ENCODE measurements at regions not wholly inside any gene's neighbourhood (a gene's known extent, or its start where the extent isn't known, plus 50 kb on each side); places are given as distances from the start of the nearest gene placed in this dataset.

GRCh38 chr20:53713328-53714056, 119.9 kb upstream of the ZNF217 start:
- DNase-seq: no peak

GRCh38 chr20:53712212-53712977, 118.8 kb upstream of the ZNF217 start:
- no peak for DNase-seq

DNA sequence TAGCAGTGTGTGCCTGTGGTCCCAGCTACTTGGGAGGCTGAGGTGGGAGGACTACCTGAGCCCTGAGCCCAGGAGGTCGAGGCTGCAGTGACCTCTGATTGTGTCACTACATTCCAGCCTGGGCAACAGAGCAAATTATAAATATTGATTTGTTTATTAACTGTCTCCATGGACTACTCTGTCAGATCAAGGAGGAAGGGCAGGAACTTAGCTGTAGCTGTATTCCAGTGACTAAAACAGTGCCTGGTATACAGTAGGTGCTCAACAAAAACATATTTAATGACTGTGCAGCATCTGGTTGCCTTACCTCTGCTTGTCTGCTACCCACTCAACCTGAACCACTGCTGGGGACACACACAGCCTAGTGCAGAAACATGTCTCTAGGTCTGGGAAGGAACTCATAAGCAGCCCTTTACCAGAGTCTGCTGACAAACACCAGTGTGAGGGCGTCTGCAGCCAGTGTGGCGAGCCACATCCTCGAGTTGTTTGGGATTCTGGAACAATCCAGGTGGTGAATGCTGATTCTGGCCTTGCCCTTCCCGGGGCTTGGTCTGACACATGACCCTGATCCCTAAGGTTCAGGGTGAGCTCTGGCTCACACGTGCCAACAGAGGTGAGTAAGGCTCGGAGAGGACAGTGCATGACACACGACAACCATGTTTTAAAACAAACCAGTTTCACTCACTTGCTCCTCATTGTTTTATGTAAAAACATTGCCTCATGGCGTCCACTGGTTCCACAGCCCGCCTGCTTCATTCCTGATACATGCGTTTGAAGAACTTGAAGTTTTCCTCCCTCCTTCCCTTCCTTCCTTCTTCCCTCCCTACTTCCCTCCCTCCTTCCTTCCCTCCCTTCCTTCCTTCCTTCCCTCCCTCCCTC, 117.9 kb upstream of the ZNF217 start:
- DNase-seq: no peak

- no peak for DNase-seq
Observed at GRCh38 chr20:53708129-53708968, 114.7 kb upstream of the ZNF217 start.

- DNase-seq: no peak
Observed at GRCh38 chr20:53707371-53708055, 113.9 kb upstream of the ZNF217 start.

DNA sequence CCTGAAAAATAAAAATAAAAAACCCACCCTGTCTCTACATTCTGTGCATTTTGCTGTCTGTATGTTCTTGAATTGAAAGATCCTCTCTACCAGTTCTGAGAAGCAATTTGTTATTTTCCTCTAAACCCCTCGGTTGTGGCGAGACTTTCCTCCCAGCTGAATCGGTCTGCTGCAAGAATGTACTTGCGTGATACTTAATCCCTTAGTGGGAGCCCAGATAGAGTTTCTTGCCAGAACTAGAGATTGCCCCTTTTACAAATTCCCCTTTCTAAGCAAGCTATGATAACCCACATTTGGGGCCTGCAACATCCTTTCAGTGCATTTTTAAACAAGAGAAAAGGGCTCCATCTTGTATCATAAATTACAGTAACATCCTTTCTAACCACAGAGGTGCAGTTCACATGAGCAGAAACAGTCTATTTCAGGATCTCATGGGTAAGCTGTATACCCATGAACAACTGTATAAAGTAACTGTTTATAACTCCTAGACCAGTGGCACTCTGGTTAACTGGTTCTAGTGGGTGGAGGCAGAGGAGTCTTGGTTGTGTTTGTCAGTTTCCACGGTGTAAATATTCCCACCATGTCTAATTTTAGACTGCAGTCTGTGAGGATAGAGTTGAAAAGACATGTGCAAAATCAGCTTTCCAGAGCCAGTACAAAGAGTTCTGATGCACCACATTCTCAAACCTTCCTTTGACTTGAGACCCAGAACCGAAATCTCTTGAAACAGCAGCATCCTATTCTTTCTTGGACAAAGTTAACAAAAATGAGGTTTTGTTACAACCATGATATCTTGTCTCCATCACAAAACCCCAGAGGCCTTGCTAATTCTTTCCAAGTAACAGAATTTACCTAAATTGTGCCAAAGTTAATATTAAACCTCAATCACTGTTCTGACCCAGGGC, 113.1 kb upstream of the ZNF217 start:
- DNase-seq: no peak

DNA sequence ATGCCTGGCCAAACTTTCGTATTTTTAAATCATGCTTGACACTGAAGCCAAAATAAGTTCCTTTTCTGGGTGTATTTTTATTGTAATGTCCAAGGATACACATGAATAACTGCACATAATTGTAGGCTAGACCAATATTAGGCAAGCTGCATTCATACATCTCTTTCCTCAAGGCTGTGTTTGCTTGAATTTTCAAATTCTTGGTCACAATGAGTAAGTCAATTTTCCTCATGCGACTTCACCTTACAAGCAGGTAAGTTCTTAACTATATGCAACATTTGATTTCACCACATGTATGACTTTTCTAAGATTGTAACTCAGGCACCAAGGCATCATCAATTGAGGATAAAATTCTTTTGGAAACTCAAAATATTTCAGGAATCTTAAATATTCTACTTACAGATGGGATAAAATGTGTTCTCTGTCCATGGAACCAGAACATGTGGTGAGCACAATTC, 112.4 kb upstream of the ZNF217 start:
- no peak for DNase-seq

GRCh38 chr20:53702617-53703016, 109.0 kb upstream of the ZNF217 start:
- no peak for DNase-seq

- DNase-seq: no peak
Observed at GRCh38 chr20:53699906-53700305, 106.3 kb upstream of the ZNF217 start.

GRCh38 chr20:53699085-53699674, 105.5 kb upstream of the ZNF217 start:
- no peak for DNase-seq

DNA sequence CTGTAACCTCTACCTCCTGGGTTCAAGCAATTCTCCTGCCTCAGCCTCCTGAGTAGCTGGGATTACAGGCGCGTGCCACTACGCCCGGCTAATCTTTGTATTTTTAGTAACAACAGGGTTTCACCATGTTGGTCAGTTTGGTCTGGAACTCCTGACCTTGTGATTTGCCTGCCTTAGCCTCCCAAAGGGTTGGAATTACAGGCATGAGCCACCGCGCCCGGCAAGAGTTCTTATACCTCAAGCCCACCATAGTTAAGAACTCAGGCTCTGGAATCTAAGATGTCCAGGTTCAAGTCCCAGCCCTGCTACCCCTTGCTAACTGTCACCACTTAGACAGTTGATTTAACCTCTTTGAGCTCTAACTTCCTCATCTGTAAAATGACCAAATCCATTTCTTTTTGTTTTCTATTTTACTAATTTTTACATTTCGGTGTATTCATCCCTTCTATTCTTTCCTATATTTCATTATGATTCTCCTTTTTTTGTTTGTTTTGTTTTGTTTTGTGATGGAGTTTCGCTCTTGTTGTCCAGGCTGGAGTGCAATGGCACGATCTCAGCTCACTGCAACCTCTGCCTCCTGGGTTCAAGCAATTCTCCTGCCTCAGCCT, 104.8 kb upstream of the ZNF217 start:
- no peak for DNase-seq

GRCh38 chr20:53695797-53696527, 102.3 kb upstream of the ZNF217 start:
- DNase-seq: no peak

GRCh38 chr20:53693262-53693871, 99.7 kb upstream of the ZNF217 start:
- no peak for DNase-seq

- DNase-seq: no peak
Observed at GRCh38 chr20:53692465-53693067, 98.9 kb upstream of the ZNF217 start.

- no peak for DNase-seq
Observed at GRCh38 chr20:53691811-53692192, 98.2 kb upstream of the ZNF217 start.

- no peak for DNase-seq
Observed at GRCh38 chr20:53691060-53691810, 97.6 kb upstream of the ZNF217 start.

- DNase-seq: no peak
Observed at GRCh38 chr20:53688085-53688484, 94.4 kb upstream of the ZNF217 start.

All from activated T-cell treated with anti-CD3 and anti-CD28 coated beads, Interleukin-2, amount 50 U/mL, for 1 hour (primary cell).